ENCODE measurements at regions not wholly inside any gene's neighbourhood (a gene's known extent, or its start where the extent isn't known, plus 50 kb on each side); places are given as distances from the start of the nearest gene placed in this dataset.

DNA sequence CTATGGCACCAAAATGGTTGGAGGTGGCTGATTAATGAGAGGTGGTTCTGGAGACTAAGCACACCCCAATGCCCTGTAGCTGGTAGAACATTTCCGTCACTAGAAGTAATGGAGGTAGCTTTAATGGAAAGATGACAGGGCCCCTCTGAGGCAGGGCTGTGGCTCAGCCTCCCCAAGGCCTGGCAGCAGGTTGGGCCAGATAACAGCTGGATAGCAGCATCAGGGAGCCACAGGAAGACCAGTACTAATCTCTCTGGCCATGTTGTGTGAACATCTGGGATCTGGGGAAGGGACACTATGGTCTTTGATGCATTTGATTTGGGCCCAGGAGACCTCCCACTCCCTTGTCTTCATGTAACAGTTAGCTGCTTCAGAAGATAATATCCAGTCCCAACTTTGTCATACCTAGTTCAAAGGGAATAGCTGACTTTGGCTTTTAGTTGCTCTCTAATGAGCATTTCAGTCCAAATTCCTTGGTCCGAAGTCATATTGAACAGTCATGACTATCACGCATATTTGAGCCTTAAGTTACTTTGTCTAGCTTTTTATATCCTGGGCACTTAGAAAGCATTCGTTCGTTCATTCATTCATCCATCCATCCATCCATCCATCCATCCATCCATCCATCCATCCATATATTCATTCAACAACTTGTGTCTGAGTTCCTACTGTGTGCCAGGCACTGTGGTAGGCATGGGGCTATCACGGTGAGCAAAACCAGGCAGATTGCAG lies 53.0 kb upstream of the LMO2 start:
- TF ChIP-seq, protein P1, sequence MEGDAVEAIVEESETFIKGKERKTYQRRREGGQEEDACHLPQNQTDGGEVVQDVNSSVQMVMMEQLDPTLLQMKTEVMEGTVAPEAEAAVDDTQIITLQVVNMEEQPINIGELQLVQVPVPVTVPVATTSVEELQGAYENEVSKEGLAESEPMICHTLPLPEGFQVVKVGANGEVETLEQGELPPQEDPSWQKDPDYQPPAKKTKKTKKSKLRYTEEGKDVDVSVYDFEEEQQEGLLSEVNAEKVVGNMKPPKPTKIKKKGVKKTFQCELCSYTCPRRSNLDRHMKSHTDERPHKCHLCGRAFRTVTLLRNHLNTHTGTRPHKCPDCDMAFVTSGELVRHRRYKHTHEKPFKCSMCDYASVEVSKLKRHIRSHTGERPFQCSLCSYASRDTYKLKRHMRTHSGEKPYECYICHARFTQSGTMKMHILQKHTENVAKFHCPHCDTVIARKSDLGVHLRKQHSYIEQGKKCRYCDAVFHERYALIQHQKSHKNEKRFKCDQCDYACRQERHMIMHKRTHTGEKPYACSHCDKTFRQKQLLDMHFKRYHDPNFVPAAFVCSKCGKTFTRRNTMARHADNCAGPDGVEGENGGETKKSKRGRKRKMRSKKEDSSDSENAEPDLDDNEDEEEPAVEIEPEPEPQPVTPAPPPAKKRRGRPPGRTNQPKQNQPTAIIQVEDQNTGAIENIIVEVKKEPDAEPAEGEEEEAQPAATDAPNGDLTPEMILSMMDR (IDR thresholded peaks at IDR 0.05; ENCODE audit: borderline replicate concordance) = no peak
- no peaks in the 10 kb centered on the region for H3K27me3 ChIP-seq (ENCODE audit: low read depth)
- H3K27ac ChIP-seq (replicated peaks) = no peak overlapping the region
- intact Hi-C loops (cut with micrococcal nuclease) = no loop called here
- peaks cover 34% of the 10 kb centered on the region for H3K4me1 ChIP-seq
- no peak overlapping the region for H3K4me3 ChIP-seq
- no peaks in the 10 kb centered on the region for H3K36me3 ChIP-seq
- no peaks in the 10 kb centered on the region for H3K9me3 ChIP-seq (replicated peaks)
- no peak for DNase-seq

DNA sequence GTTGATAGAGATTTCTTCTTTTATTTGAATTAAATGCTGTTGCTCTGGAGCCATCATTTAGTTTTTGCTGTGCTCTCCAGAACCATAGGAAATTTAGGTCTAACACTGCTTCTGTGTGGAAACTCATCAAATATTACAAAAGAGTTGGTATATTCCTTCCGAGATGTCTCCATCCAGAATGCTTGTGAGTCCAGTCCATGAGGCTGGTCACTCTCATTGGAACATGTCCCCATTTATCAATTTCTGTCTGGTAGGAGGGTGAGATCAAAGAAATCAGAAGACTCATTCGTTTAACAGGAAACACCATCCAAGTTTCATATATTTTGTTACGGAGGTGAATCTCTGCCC lies 52.4 kb upstream of the LMO2 start:
- Histone ChIP-seq H3K4me3 (no peak overlapping the region), H3K4me1 (peaks cover 33% of the 10 kb centered on the region), H3K9me3 (replicated peaks) (no peaks in the 10 kb centered on the region), H3K36me3 (no peaks in the 10 kb centered on the region), H3K27ac (replicated peaks) (no peak overlapping the region), H3K27me3 (ENCODE audit: low read depth) (no peaks in the 10 kb centered on the region)
- TF ChIP-seq, protein P1 (IDR thresholded peaks at IDR 0.05; ENCODE audit: borderline replicate concordance) = no peak
- no peak for DNase-seq
- intact Hi-C loops (cut with micrococcal nuclease) = no loop called here

DNA sequence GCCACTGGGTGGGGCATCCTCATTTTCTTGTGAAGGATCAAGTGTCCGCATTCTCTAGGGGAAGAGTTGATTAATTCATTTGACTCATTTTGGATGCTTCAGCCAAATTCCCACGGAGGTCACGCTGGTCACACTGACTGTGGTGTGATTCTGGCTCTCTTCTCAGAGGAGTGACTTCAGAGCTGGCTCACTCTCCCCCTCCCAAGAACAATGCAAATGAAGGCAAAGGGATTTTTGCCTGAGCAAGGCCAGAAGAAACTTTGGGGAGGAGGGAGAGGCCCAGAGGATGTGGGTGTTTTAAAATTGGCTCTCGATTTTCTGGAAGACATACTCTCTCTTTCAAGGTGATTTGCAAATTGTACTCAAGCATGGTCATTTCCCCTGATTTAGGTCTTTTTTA lies 51.1 kb upstream of the LMO2 start:
- TF ChIP-seq, protein P1 (IDR thresholded peaks at IDR 0.05; ENCODE audit: borderline replicate concordance) = no peak
- H3K4me1 ChIP-seq = peaks cover 35% of the 10 kb centered on the region
- intact Hi-C loops (cut with micrococcal nuclease) = no loop called here
- peak overlapping the region; percentile 55 for H3K27ac ChIP-seq (replicated peaks)
- H3K36me3 ChIP-seq = no peaks in the 10 kb centered on the region
- H3K27me3 ChIP-seq (ENCODE audit: low read depth) = no peaks in the 10 kb centered on the region
- no peak overlapping the region for H3K4me3 ChIP-seq
- peak; percentile 28 for DNase-seq
- H3K9me3 ChIP-seq (replicated peaks) = no peaks in the 10 kb centered on the region

DNA sequence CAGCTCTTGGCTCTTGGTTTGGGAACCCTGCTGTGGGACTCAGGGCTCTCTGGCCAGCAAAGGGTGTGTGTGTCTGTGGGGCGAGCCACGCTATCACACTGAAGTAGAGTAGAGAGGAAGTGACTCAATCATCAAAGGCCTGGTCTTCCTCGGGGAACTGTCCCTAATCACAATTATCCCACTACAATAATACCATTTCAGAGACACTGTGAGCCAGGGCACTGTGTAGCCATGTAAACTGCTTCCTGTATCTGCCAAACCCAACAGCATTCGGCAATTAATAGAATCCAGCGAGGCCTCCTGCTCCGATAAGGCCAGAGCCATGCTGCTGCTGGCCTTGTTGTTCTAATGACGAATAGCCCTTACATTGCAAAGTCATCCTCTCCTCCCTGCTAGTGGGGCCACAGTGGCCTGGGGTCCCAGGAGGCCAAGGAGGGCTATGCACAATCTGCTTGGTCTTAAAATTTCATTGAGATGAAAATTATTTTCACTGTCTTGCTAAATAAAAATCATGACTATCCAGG lies 49.8 kb upstream of the LMO2 start:
- intact Hi-C loops (cut with micrococcal nuclease) = no loop called here
- Histone ChIP-seq H3K27me3 (ENCODE audit: low read depth) (no peaks in the 10 kb centered on the region), H3K9me3 (replicated peaks) (no peaks in the 10 kb centered on the region), H3K4me1 (peaks cover 47% of the 10 kb centered on the region), H3K4me3 (no peak overlapping the region), H3K36me3 (no peaks in the 10 kb centered on the region), H3K27ac (replicated peaks) (peak overlapping the region; percentile 55)
- TF ChIP-seq, protein P1 (IDR thresholded peaks at IDR 0.05; ENCODE audit: borderline replicate concordance) = no peak
- peak; percentile 22 for DNase-seq

All from left ventricle myocardium inferior (tissue), 1 donor.